IMR-90 (cell line): ENCODE measurements at regions not wholly inside any gene's neighbourhood (a gene's known extent, or its start where the extent isn't known, plus 50 kb on each side); places are given as distances from the start of the nearest gene placed in this dataset.

ENCODE experiments used
- CEBPB ChIP-seq: IDR thresholded peaks from 2 replicates; pipeline ENCODE4 v1.6.1; 2012; ENCODE audit warnings: low read depth, low read length, improper control_type of control experiment
- CTCF ChIP-seq: conservative IDR thresholded peaks from 2 replicates; pipeline ENCODE4 v1.5.1; 2012; ENCODE audit warnings: mild to moderate bottlenecking, low read depth, low read length, improper control_type of control experiment
- MXI1 ChIP-seq: IDR thresholded peaks from 2 replicates; pipeline ENCODE4 v1.6.1; 2012; ENCODE audit warnings: low read depth, mild to moderate bottlenecking, low read length, moderate library complexity, borderline replicate concordance
- POLR2A ChIP-seq: IDR thresholded peaks from 2 replicates; pipeline ENCODE4 v1.6.1; 2012; ENCODE audit warnings: mild to moderate bottlenecking, low read depth, low read length
- RFX5 ChIP-seq: IDR thresholded peaks from 2 replicates; pipeline ENCODE4 v1.8.0; 2012; ENCODE audit warnings: low read depth, mild to moderate bottlenecking, low read length, moderate library complexity
- USF2 ChIP-seq: fragments of 150-350 bp; IDR thresholded peaks from 2 replicates; pipeline ENCODE4 v1.6.1; 2017; ENCODE audit warnings: mild to moderate bottlenecking, antibody characterized with exemption, low read length, low read depth

- TF ChIP-seq MXI1, result no peak
- no peak for TF ChIP-seq CTCF
- no peak for TF ChIP-seq RFX5
- no peak for TF ChIP-seq CEBPB
- no peak for TF ChIP-seq POLR2A
- no peak for TF ChIP-seq USF2
Measured at GRCh38 chr4:162849937-162850336, 316.8 kb downstream of the NAF1 start.
